ENCODE measurements at regions not wholly inside any gene's neighbourhood (a gene's known extent, or its start where the extent isn't known, plus 50 kb on each side); places are given as distances from the start of the nearest gene placed in this dataset.

DNA sequence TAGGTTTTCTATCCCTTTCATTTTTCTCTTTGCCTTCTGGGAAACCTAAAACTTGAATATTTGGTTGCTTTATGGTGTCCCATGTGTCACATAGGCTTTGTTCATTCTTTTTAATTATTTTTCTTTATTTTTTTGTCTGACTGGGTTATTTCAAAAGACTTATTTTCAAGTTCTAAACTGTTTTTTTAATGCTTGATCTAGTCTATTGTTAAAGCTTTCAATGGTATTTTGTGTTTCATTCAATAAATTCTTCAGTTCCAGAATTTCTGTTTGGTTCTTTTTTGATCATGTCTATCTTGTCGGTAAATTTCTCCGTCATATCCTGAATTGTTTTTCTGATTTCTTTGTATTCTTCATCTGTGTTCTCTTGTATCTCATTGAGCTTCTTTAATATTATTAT is 86.8 kb downstream of the NPS start:
- no TSS peak for BruUV-seq (replicated peaks)
- POLR2A ChIA-PET: no interaction called here
- H3K79me2 ChIP-seq (ENCODE audit: control insufficient read depth, insufficient read depth, low read length): no peaks in the 10 kb centered on the region
- FAIRE-seq (no peak), DNase-seq (ENCODE audit: low read depth, low spot score) (no peak)
- no peaks in the 10 kb centered on the region for H3K36me3 ChIP-seq (ENCODE audit: control insufficient read depth in 2 of 2, extremely low read depth in 1 of 2, insufficient read depth in 2 of 2, low read length in 2 of 2)
- CTCF ChIA-PET: no interaction called here
- TF ChIP-seq POLR2A (IDR thresholded peaks at IDR 0.05; ENCODE audit: low read depth, low read length): no peak
- TF ChIP-seq, protein P1, sequence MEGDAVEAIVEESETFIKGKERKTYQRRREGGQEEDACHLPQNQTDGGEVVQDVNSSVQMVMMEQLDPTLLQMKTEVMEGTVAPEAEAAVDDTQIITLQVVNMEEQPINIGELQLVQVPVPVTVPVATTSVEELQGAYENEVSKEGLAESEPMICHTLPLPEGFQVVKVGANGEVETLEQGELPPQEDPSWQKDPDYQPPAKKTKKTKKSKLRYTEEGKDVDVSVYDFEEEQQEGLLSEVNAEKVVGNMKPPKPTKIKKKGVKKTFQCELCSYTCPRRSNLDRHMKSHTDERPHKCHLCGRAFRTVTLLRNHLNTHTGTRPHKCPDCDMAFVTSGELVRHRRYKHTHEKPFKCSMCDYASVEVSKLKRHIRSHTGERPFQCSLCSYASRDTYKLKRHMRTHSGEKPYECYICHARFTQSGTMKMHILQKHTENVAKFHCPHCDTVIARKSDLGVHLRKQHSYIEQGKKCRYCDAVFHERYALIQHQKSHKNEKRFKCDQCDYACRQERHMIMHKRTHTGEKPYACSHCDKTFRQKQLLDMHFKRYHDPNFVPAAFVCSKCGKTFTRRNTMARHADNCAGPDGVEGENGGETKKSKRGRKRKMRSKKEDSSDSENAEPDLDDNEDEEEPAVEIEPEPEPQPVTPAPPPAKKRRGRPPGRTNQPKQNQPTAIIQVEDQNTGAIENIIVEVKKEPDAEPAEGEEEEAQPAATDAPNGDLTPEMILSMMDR (IDR thresholded peaks at IDR 0.05; ENCODE audit: extremely low read depth in 1 of 2, insufficient read depth in 1 of 2, low read depth in 1 of 2, low read length in 2 of 2): no peak
- no peak for TF ChIP-seq POLR2AphosphoS5 (IDR thresholded peaks at IDR 0.05; ENCODE audit: insufficient read depth, low read depth, low read length)
- no peak for TF ChIP-seq JUN (IDR thresholded peaks at IDR 0.05; ENCODE audit: borderline replicate concordance, insufficient read depth, insufficient read length, low read depth)
- TF ChIP-seq EZH2 (IDR thresholded peaks at IDR 0.05; ENCODE audit: borderline replicate concordance, low read depth, low read length, severe bottlenecking): no peak
- no peak for TF ChIP-seq FOS (IDR thresholded peaks at IDR 0.05; ENCODE audit: borderline replicate concordance, insufficient read depth, low read length)
- no peak for TF ChIP-seq GATA2 (IDR thresholded peaks at IDR 0.05; ENCODE audit: insufficient read depth, insufficient read length, low read depth, low read length)
- TF ChIP-seq, protein P2, sequence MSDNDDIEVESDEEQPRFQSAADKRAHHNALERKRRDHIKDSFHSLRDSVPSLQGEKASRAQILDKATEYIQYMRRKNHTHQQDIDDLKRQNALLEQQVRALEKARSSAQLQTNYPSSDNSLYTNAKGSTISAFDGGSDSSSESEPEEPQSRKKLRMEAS (IDR thresholded peaks at IDR 0.05; ENCODE audit: insufficient read depth, insufficient read length): no peak
- TF ChIP-seq MYC (IDR thresholded peaks at IDR 0.05; ENCODE audit: low read depth, low read length): no peak
- intact Hi-C loops (cut with micrococcal nuclease): no loop called here
- no peaks in the 10 kb centered on the region for H4K20me1 ChIP-seq (replicated peaks; ENCODE audit: control insufficient read depth, extremely low read depth, insufficient read depth, low read length)
- no peaks in the 10 kb centered on the region for H3K4me1 ChIP-seq (ENCODE audit: control insufficient read depth, extremely low read depth, insufficient read depth, low read length)
- dilution Hi-C loops (cut with MboI; ENCODE audit: extremely low pct_ligation_motif_present, low sequenced_read_pairs): no loop called here
- no peak overlapping the region for H3K9ac ChIP-seq (replicated peaks; ENCODE audit: extremely low read depth, insufficient read depth, low read length)
- peaks cover 2% of the 10 kb centered on the region for H3K9me3 ChIP-seq (replicated peaks; ENCODE audit: control insufficient read depth, insufficient read depth, low read length)
- H3K27me3 ChIP-seq (ENCODE audit: control insufficient read depth in 2 of 2, insufficient read depth in 2 of 2, low read length in 2 of 2): no peaks in the 10 kb centered on the region
- no peaks in the 10 kb centered on the region for H3K9me1 ChIP-seq (replicated peaks; ENCODE audit: control insufficient read depth, extremely low read depth, insufficient read depth, low read length)
- no peak overlapping the region for H3K27ac ChIP-seq (ENCODE audit: insufficient read depth, low read depth, low read length)
- H2AFZ ChIP-seq (ENCODE audit: low read depth, low read length): no peak overlapping the region
- no peak overlapping the region for H3K4me2 ChIP-seq (ENCODE audit: insufficient read depth, low read length)
- no peak overlapping the region for H3K4me3 ChIP-seq (replicated peaks in 1 of 3; ENCODE audit: insufficient read depth in 1 of 3, low read depth in 1 of 3, low read length in 3 of 3)

All from endothelial cell of umbilical vein (primary cell).